Spleen (tissue), 11 donors: ENCODE measurements at regions not wholly inside any gene's neighbourhood (a gene's known extent, or its start where the extent isn't known, plus 50 kb on each side); places are given as distances from the start of the nearest gene placed in this dataset.

Source experiments
- DNase-seq: peaks from one replicate; pipeline ENCODE4 v3.0.0-alpha.2; 2020
- H3K27ac ChIP-seq, 8 donors: fragments of 200-600 bp; sonication (generic) in 7 of 8; 1 replicate in 4 of 8; 2 replicates in 4 of 8; pipeline versions ENCODE4 v1.5.0 to v1.8.0; 2016 to 2021; ENCODE audit warnings: inconsistent platforms in 4 of 8, mild to moderate bottlenecking in 4 of 8, moderate library complexity in 1 of 8
- H3K27me3 ChIP-seq, 7 donors: fragments of 200-600 bp; sonication (generic) in 6 of 7; replicated peaks in 1 of 7; 1 replicate in 4 of 7; 2 replicates in 3 of 7; pipeline versions ENCODE4 v1.5.0 to v1.8.0; 2016 to 2021; ENCODE audit warnings: inconsistent platforms in 3 of 7, mild to moderate bottlenecking in 1 of 7
- H3K36me3 ChIP-seq, 6 donors: fragments of 200-600 bp; sonication (generic) in 5 of 6; 1 replicate in 4 of 6; 2 replicates in 2 of 6; pipeline versions ENCODE4 v1.5.0 to v1.8.0; 2016 to 2021; ENCODE audit warnings: inconsistent platforms in 2 of 6
- H3K4me1 ChIP-seq, 6 donors: fragments of 200-600 bp; sonication (generic) in 5 of 6; 1 replicate in 3 of 6; 2 replicates in 3 of 6; pipeline versions ENCODE4 v1.5.0 to v1.8.0; 2016 to 2021; ENCODE audit warnings: inconsistent platforms in 3 of 6
- H3K4me3 ChIP-seq, 8 donors: fragments of 200-600 bp; sonication (generic) in 7 of 8; 1 replicate in 4 of 8; 2 replicates in 4 of 8; pipeline versions ENCODE4 v1.5.0 to v1.8.0; 2016 to 2021; ENCODE audit warnings: inconsistent platforms in 4 of 8, mild to moderate bottlenecking in 4 of 8, moderate library complexity in 2 of 8
- H3K9me3 ChIP-seq, 8 donors: fragments of 200-600 bp; sonication (generic) in 7 of 8; 1 replicate in 4 of 8; 2 replicates in 4 of 8; pipeline versions ENCODE4 v1.5.0 to v1.8.0; 2016 to 2021; ENCODE audit warnings: inconsistent platforms in 4 of 8
- CTCF ChIP-seq, 11 experiments: fragments of 200-600 bp in 7 of 11; fragments of 450-650 bp in 4 of 11; sonication (generic) in 4 of 11; IDR thresholded peaks in 8 of 11; conservative IDR thresholded peaks in 3 of 11; 1 replicate in 7 of 11; 2 replicates in 4 of 11; pipeline versions ENCODE4 v1.4.0 to v1.8.0; 2016 to 2021; ENCODE audit warnings: antibody characterized with exemption in 11 of 11, inconsistent platforms in 4 of 11, mild to moderate bottlenecking in 1 of 11
- POLR2A ChIP-seq, 3 donors: fragments of 450-650 bp; IDR thresholded peaks; one replicate each; pipeline ENCODE4 v1.5.1; 2017; ENCODE audit warnings: antibody characterized with exemption in 3 of 3, mild to moderate bottlenecking in 1 of 3
- POLR2AphosphoS5 ChIP-seq, 3 donors: sonication (generic); formaldehyde crosslinking; IDR thresholded peaks; one replicate each; pipeline ENCODE4 v1.5.1; 2017; ENCODE audit warnings: antibody characterized with exemption in 3 of 3
- WGBS, 5 donors: extraction: QIAGEN DNeasy Blood & Tissue Kit in 3 of 5; methylation state at CpG; one replicate each; pipeline versions ENCODE4 v1.1.5 to v1.1.7; 2013 to 2018; 5-methylcytosine and 5-hydroxymethylcytosine counted together
- intact Hi-C: fragments of 100-400 bp; cut with DNase I; formaldehyde crosslinking; loops from one replicate; pipeline ENCODE4 v1.15.0; 2023; ENCODE audit warnings: low total_unique reads
- donor health status: healthy with polysubstance abuse.
- donor health status: DM: no; HTN: no; CAD: no; lungs with moderate emphysema.
- donor health status: DM: no; HTN: no; CAD: no.
- donor health status: Bipolar disorder and iron deficiency.
- donor health status: healthy.
- donor health status: DM: no; HTN: no; CAD: no.
- donor health status: DM: yes; HTN: yes; CAD: no.

DNA sequence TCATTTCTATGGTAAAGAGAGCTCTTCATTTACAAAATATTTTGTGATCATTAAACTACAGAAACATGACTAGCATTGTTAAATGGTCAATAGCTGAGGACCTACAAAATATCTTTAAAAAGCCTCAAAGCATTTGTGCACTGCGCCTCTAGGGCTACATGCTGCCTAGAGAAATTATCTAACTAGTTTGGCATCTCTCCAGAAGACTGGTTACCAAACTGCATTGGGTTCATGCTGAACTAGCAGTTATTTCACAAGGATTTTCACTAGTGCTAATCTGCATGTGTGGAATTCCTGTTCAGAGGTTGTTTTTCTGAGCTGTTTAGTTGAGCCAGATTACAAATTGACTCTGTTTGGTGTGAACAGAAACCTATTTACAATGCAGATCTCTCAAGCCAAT, 58.5 kb upstream of the PITX2 start:
- Histone ChIP-seq H3K4me3 (no peak overlapping the region), H3K27me3 (peaks cover 0 to 4% (median 0%) of the 10 kb centered on the region in 7 donors), H3K36me3 (no peaks in the 10 kb centered on the region), H3K27ac (no peak overlapping the region), H3K9me3 (no peaks in the 10 kb centered on the region), H3K4me1 (no peaks in the 10 kb centered on the region)
- DNase-seq = no peak
- WGBS, 5 donors = 67 to 92% (median 79%) methylated on average over 1 of the region's 1 CpG
- TF ChIP-seq POLR2AphosphoS5 (IDR thresholded peaks at IDR 0.05) = no peak
- intact Hi-C loops = no loop called here

DNA sequence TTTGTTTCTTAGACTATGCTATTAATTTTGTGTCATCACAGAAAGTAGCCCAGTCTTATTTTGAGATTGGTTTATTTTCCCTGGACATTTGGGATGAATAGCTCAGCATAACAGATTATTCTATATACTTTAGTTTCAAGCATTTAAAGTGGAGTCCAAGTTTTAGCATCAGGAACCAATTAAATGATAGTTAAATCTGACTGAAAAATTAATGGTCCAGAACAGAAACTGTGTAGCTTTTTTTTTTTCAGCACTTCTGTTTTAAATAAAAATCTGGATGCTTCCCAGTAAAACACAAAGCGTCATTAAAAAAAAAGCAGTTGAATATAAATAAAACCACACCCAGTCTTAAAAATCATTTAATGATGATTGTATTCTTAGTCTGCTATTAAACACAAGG, 59.4 kb upstream of the PITX2 start:
- TF ChIP-seq POLR2A (IDR thresholded peaks at IDR 0.05) (no peak), POLR2AphosphoS5 (IDR thresholded peaks at IDR 0.05) (no peak), CTCF (IDR thresholded peaks at IDR 0.05 in 8 of 11, conservative IDR thresholded peaks at IDR 0.05 in 3 of 11) (no peak)
- no peaks in the 10 kb centered on the region for H3K9me3 ChIP-seq
- 77 to 94% (median 90%) methylated on average over 1 of the region's 1 CpG for WGBS, 5 donors
- H3K4me1 ChIP-seq = no peaks in the 10 kb centered on the region
- DNase-seq = no peak
- peaks cover 0 to 4% (median 0%) of the 10 kb centered on the region in 7 donors for H3K27me3 ChIP-seq
- no peaks in the 10 kb centered on the region for H3K36me3 ChIP-seq
- intact Hi-C loops = no loop called here
- H3K27ac ChIP-seq = no peak overlapping the region
- H3K4me3 ChIP-seq = no peak overlapping the region

DNA sequence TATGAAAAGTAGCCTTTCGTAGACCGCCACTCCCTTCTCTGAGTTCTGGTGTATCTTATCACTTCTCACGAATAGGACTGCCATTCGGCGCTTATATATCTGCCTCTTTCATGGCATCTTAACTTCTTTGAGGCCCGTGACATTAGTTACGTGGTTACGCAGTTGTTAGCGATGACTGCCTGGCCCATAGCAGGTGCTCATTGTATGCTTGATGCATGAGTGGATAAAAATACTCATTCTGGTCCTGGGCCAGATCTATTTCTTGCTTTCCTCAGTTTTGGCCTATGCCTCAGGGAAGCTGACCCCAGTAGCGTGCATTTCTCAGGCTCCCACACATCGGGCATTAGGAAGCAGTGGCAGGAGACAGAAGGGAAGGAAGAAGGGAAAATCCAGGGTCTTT, 60.7 kb upstream of the PITX2 start:
- no peak overlapping the region for H3K4me3 ChIP-seq
- H3K27me3 ChIP-seq = no peaks in the 10 kb centered on the region
- no peak for DNase-seq
- no peaks in the 10 kb centered on the region for H3K9me3 ChIP-seq
- no peaks in the 10 kb centered on the region for H3K36me3 ChIP-seq
- intact Hi-C loops = no loop called here
- no peak for TF ChIP-seq CTCF (IDR thresholded peaks at IDR 0.05 in 8 of 11, conservative IDR thresholded peaks at IDR 0.05 in 3 of 11)
- TF ChIP-seq POLR2AphosphoS5 (IDR thresholded peaks at IDR 0.05) = no peak
- no peak for TF ChIP-seq POLR2A (IDR thresholded peaks at IDR 0.05)
- no peak overlapping the region for H3K27ac ChIP-seq
- WGBS, 5 donors = 89 to 94% (median 91%) methylated on average over 11 of the region's 11 CpGs
- H3K4me1 ChIP-seq = no peaks in the 10 kb centered on the region

DNA sequence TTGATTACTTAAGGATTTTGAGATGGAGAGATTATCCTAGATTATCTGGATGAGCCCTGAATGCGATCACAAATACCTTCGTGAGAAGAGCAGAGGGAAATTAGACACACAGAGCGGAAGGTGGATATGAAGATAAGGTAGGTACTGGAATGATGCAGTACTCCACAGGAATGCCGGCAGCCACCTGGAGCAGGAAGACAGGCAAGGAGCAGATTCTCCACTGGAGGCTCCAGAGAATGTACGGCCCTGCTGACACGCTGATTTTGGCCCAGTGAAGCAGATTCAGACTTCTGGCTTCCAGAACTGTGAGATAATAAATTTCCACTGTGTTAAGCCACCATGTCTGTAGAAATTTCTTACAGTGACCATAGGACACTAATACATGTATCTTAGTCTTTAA, 79.4 kb upstream of the PITX2 start:
- 83 to 96% (median 88%) methylated on average over 6 of the region's 6 CpGs for WGBS, 5 donors
- TF ChIP-seq POLR2A (IDR thresholded peaks at IDR 0.05) (no peak), CTCF (IDR thresholded peaks at IDR 0.05 in 8 of 11, conservative IDR thresholded peaks at IDR 0.05 in 3 of 11) (no peak), POLR2AphosphoS5 (IDR thresholded peaks at IDR 0.05) (no peak)
- Histone ChIP-seq H3K36me3 (no peaks in the 10 kb centered on the region), H3K4me3 (no peak overlapping the region), H3K27ac (no peak overlapping the region), H3K9me3 (peaks cover 0 to 5% (median 0%) of the 10 kb centered on the region in 8 donors), H3K4me1 (no peaks in the 10 kb centered on the region), H3K27me3 (no peaks in the 10 kb centered on the region)
- intact Hi-C loops = no loop called here
- DNase-seq = no peak
